HL-60 (cell line): ENCODE measurements at regions not wholly inside any gene's neighbourhood (a gene's known extent, or its start where the extent isn't known, plus 50 kb on each side); places are given as distances from the start of the nearest gene placed in this dataset.

ENCODE experiments used
- POLR2AphosphoS5 ChIP-seq: IDR thresholded peaks from 2 replicates; pipeline ENCODE4 v1.6.1; 2012; ENCODE audit warnings: low read depth
- REST ChIP-seq: IDR thresholded peaks from 2 replicates; pipeline ENCODE4 v1.6.1; 2012; ENCODE audit warnings: low read depth; ENCODE audit not compliant: insufficient replicate concordance
- TF ChIP-seq, protein P1 (sequence below): IDR thresholded peaks from one replicate; pipeline ENCODE4 v1.5.1; 2011; ENCODE audit warnings: low read length, control low read depth, inconsistent platforms; ENCODE audit not compliant: insufficient read depth

DNA sequence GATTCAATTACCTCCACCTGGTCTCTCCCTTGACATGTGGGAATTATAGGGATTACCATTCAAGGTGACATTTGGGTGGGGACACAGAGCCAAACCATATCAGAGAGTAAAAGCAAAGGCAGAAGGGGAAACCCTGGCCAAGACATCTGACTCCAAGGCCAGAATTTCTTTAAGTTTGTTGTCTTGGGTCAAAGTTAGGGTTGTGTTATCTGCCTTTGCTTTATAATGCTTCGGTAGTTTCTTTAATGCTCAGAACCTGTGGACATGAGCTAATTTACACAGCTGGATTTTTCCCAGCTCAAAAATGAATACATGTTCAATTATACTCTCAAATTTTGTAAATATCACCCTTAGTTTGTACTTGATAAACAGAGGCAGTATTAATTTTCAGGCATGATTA is 1074.4 kb downstream of the ADGRL2 start:
- TF ChIP-seq POLR2AphosphoS5 = no peak
- TF ChIP-seq, protein P1, sequence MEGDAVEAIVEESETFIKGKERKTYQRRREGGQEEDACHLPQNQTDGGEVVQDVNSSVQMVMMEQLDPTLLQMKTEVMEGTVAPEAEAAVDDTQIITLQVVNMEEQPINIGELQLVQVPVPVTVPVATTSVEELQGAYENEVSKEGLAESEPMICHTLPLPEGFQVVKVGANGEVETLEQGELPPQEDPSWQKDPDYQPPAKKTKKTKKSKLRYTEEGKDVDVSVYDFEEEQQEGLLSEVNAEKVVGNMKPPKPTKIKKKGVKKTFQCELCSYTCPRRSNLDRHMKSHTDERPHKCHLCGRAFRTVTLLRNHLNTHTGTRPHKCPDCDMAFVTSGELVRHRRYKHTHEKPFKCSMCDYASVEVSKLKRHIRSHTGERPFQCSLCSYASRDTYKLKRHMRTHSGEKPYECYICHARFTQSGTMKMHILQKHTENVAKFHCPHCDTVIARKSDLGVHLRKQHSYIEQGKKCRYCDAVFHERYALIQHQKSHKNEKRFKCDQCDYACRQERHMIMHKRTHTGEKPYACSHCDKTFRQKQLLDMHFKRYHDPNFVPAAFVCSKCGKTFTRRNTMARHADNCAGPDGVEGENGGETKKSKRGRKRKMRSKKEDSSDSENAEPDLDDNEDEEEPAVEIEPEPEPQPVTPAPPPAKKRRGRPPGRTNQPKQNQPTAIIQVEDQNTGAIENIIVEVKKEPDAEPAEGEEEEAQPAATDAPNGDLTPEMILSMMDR = no peak
- TF ChIP-seq REST = no peak
